ENCODE measurements at regions not wholly inside any gene's neighbourhood (a gene's known extent, or its start where the extent isn't known, plus 50 kb on each side); places are given as distances from the start of the nearest gene placed in this dataset.

DNA sequence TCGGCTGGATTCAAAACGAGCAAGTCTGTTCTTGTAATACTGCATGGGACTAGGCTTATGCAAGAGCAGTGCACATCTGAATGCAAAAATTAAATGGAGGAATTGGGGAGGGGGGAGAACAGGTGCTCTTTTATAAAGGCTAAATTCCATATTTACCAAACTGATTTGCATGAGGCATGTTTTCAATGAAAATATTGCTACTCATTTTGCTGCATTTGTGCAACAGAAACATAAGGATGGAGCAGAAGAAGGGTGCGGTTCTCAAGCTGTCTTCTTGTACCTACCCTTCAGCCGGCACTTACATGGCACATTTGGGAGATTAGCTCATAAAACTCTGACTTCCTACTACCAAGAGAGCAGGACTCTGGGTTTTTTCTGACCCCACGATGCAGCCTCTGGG, 256.4 kb downstream of the CDCA7 start:
- H3K27ac ChIP-seq (ENCODE audit: low read depth, low read length, poor library complexity, severe bottlenecking), result no peak overlapping the region
- BruUV-seq (replicated peaks), result no TSS peak
- ChIA-PET POLR2A (ENCODE audit: low non-redundant PET) (no interaction called here), CTCF (no interaction called here)
- peaks cover 49% of the 10 kb centered on the region for H3K27me3 ChIP-seq (replicated peaks; ENCODE audit: insufficient read depth, low read depth, low read length, poor library complexity)
- no peak for DNase-seq (ENCODE audit: low spot score)
- TF ChIP-seq, protein P1, sequence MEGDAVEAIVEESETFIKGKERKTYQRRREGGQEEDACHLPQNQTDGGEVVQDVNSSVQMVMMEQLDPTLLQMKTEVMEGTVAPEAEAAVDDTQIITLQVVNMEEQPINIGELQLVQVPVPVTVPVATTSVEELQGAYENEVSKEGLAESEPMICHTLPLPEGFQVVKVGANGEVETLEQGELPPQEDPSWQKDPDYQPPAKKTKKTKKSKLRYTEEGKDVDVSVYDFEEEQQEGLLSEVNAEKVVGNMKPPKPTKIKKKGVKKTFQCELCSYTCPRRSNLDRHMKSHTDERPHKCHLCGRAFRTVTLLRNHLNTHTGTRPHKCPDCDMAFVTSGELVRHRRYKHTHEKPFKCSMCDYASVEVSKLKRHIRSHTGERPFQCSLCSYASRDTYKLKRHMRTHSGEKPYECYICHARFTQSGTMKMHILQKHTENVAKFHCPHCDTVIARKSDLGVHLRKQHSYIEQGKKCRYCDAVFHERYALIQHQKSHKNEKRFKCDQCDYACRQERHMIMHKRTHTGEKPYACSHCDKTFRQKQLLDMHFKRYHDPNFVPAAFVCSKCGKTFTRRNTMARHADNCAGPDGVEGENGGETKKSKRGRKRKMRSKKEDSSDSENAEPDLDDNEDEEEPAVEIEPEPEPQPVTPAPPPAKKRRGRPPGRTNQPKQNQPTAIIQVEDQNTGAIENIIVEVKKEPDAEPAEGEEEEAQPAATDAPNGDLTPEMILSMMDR (conservative IDR thresholded peaks at IDR 0.05; ENCODE audit: low read depth, low read length), result no peak
- no peaks in the 10 kb centered on the region for H3K36me3 ChIP-seq (ENCODE audit: insufficient read depth, low read length, poor library complexity, severe bottlenecking)
- no peaks in the 10 kb centered on the region for H3K9me3 ChIP-seq (ENCODE audit: low read depth, low read length, poor library complexity, severe bottlenecking)
- H3K4me1 ChIP-seq (ENCODE audit: insufficient read depth, low read length, poor library complexity, severe bottlenecking), result no peaks in the 10 kb centered on the region
- no peak overlapping the region for H3K4me3 ChIP-seq (ENCODE audit: low read depth, low read length, poor library complexity, severe bottlenecking)
- intact Hi-C loops (cut with micrococcal nuclease; ENCODE audit: unreplicated experiment), result no loop called here

DNA sequence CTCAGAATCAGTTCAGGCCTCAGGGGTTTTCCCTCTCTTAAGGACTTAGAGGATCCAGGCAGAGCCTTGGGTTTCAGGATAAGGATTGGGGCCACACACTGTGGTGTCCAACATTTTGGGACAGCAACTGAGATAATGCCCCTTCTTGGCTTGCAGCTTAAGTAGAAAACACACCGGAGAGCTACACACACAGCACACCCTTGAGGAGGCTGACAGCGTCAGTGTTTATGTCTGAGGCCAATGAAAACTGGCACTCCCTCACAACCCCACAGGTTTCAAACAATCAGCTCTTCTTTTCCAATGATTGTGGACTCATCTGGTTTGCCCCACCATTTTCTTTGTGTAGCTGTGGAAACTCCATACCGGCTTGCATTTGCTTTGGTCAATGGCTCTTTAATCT, 257.7 kb downstream of the CDCA7 start:
- no peaks in the 10 kb centered on the region for H3K4me1 ChIP-seq (ENCODE audit: insufficient read depth, low read length, poor library complexity, severe bottlenecking)
- H3K4me3 ChIP-seq (ENCODE audit: low read depth, low read length, poor library complexity, severe bottlenecking), result no peak overlapping the region
- no peak overlapping the region for H3K27ac ChIP-seq (ENCODE audit: low read depth, low read length, poor library complexity, severe bottlenecking)
- intact Hi-C loops (cut with micrococcal nuclease; ENCODE audit: unreplicated experiment), result no loop called here
- no TSS peak for BruUV-seq (replicated peaks)
- no peak for DNase-seq (ENCODE audit: low spot score)
- ChIA-PET POLR2A (ENCODE audit: low non-redundant PET) (interaction anchor here (0.5 kb wide), 1 partner anchor 43 kb away, joined by 3 read pairs; no protein-coding TSS in a partner anchor), CTCF (no interaction called here)
- TF ChIP-seq, protein P1 (conservative IDR thresholded peaks at IDR 0.05; ENCODE audit: low read depth, low read length), result no peak
- no peak for TF ChIP-seq EZH2 (IDR thresholded peaks at IDR 0.05; ENCODE audit: borderline replicate concordance, low read depth, low read length, poor library complexity, severe bottlenecking)
- peaks cover 50% of the 10 kb centered on the region for H3K27me3 ChIP-seq (replicated peaks; ENCODE audit: insufficient read depth, low read depth, low read length, poor library complexity)
- H3K9me3 ChIP-seq (ENCODE audit: low read depth, low read length, poor library complexity, severe bottlenecking), result no peaks in the 10 kb centered on the region
- no peaks in the 10 kb centered on the region for H3K36me3 ChIP-seq (ENCODE audit: insufficient read depth, low read length, poor library complexity, severe bottlenecking)

DNA sequence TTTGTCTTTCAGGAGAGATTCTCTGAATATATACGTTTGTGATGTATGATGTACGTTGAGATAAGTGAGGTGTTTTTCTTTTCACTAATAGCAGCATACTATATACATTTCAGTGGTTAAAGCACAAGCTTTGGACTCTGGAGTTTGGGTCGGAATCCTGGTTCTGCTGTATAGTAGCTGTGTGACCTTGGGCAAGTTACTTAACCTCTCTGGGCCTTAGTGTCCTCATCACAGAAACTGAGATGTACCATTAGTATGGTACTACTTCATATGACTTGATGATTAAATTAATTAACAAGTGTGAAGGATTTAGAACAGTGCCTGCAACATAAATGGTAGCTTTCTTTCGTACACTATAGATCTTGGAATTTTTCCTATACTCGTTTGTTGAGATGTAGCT, 258.7 kb downstream of the CDCA7 start:
- Histone ChIP-seq H3K27me3 (replicated peaks; ENCODE audit: insufficient read depth, low read depth, low read length, poor library complexity) (peaks cover 53% of the 10 kb centered on the region), H3K27ac (ENCODE audit: low read depth, low read length, poor library complexity, severe bottlenecking) (no peak overlapping the region), H3K4me1 (ENCODE audit: insufficient read depth, low read length, poor library complexity, severe bottlenecking) (no peaks in the 10 kb centered on the region), H3K9me3 (ENCODE audit: low read depth, low read length, poor library complexity, severe bottlenecking) (no peaks in the 10 kb centered on the region), H3K36me3 (ENCODE audit: insufficient read depth, low read length, poor library complexity, severe bottlenecking) (no peaks in the 10 kb centered on the region), H3K4me3 (ENCODE audit: low read depth, low read length, poor library complexity, severe bottlenecking) (no peak overlapping the region)
- POLR2A ChIA-PET (ENCODE audit: low non-redundant PET), result no interaction called here
- intact Hi-C loops (cut with micrococcal nuclease; ENCODE audit: unreplicated experiment), result no loop called here
- DNase-seq (ENCODE audit: low spot score), result no peak
- TF ChIP-seq EZH2 (IDR thresholded peaks at IDR 0.05; ENCODE audit: borderline replicate concordance, low read depth, low read length, poor library complexity, severe bottlenecking), result no peak
- TF ChIP-seq, protein P1 (conservative IDR thresholded peaks at IDR 0.05; ENCODE audit: low read depth, low read length), result no peak
- CTCF ChIA-PET, result no interaction called here
- BruUV-seq (replicated peaks), result no TSS peak

Measured in A673 (cell line).